ENCODE measurements at regions not wholly inside any gene's neighbourhood (a gene's known extent, or its start where the extent isn't known, plus 50 kb on each side); places are given as distances from the start of the nearest gene placed in this dataset.

DNA sequence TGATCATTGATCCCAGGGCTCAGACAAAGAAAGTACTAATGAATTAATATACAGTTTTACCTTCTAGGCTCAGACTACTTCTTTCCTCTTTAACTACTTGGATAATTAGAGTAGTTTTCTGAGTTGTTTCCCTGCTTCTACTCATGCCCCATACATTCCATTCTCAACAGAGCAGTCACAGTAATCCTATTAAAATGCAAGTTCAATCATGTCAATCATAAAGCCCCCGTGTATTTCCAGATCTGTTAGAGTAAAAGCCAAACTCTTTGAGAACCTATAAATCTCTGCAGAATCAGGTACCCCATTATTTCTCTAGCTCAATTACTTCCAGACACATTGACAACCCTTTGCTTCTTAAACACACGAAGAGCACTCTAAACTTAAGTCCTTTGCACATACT, 242.1 kb upstream of the PRMT6 start:
- DNase-seq = no peak

- no peak for DNase-seq
Measured at GRCh38 chr1:106817575-106817974, 238.9 kb upstream of the PRMT6 start.

DNA sequence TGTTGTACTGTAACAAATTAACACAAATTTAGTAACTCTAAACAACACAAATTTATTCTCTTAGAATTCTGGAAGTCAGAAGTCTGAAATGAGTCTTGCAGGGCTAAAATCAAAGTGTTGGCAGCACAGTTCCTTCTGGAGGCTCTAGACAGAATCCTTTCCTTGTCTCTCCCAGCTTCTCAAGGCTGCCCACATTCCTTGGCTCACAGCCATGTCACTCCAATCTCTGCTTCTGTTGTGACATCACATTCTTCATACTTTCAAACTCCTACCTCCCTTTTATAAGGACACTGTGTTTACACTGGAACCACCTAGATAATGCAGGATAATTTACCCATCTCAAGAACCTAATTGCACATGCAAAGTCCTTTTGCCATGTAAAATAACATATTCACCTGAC, 225.0 kb upstream of the PRMT6 start:
- DNase-seq = no peak

DNA sequence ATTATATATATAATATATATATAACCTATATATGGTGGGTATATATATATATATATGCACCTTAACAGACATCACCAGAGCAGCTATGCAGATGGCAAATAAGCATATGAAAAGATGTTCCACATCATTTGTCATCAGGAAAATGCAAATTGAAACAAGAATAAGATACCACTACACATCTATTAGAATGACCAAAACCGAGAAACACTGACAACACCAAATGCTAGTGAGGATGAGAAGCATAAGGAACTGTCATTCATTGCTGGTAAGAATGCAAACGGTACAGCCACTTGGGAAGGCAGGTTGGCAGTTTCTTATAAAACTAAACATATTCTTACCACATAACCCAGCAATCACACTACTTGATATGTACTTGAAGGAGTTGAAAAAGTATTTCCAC, 219.8 kb upstream of the PRMT6 start:
- no peak for DNase-seq

GRCh38 chr1:106843518-106843917, 213.0 kb upstream of the PRMT6 start:
- DNase-seq = no peak

DNA sequence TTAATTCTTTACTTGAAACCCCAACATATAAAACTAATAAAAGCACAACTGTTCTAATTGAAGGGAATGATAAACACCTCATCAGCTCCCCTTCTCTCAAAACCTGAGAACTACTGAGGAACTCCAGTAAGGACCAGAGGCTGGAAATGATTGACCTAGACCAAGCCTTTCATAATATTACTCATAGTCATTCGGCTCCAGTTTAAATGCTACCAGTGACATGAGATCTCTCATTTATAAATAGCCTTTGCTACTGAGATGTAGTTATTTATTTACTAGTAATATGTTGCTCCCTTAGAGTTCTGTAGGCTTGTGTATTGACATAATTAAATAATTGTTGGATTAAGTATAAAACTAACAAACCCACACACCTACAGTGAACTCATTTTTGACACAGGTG, 209.8 kb upstream of the PRMT6 start:
- DNase-seq = no peak

GRCh38 chr1:106861110-106861509, 195.4 kb upstream of the PRMT6 start:
- DNase-seq = no peak

GRCh38 chr1:106868828-106869227, 187.6 kb upstream of the PRMT6 start:
- no peak for DNase-seq

DNA sequence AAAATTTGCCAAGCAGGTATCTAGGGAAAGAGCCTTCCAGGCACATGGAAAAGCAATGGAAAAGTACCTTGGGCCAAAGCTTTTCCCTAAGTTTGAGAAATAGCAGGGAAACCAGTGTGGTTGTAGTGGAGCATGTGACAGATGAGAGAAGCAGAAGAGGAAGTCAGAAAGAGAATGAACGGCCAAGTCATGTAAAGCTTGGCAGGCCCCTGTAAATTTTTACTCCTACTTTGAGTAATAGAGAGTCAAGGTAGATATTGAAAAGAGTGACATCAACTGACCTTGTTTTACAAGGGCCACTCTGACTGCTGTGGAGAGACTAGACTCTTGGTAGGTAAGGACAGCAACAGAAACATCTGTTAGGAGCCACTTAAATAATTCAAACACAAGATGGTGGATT, 180.9 kb upstream of the PRMT6 start:
- no peak for DNase-seq

DNA sequence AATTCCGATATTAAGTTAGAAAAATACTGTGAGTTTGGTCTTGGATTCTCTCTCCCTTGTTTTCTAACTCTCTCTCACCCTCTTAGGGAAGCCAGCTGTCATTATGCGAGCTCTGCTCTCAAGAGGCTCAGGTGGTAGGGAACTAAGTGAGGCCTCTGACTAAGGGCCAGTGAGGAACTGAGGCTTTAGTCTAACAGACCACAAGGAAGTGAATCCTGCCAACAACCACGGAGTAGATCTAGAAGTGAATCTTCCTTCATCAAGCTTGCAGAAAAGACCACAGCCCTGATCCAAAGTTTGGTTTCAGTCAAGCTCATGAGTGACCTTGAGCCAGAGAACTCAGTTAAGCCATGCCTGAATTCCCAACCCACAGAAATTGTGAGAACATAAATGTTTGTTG, 180.1 kb upstream of the PRMT6 start:
- DNase-seq = no peak

- no peak for DNase-seq
Measured at GRCh38 chr1:106879538-106879937, 176.9 kb upstream of the PRMT6 start.

GRCh38 chr1:106880226-106880625, 176.2 kb upstream of the PRMT6 start:
- DNase-seq = no peak

DNA sequence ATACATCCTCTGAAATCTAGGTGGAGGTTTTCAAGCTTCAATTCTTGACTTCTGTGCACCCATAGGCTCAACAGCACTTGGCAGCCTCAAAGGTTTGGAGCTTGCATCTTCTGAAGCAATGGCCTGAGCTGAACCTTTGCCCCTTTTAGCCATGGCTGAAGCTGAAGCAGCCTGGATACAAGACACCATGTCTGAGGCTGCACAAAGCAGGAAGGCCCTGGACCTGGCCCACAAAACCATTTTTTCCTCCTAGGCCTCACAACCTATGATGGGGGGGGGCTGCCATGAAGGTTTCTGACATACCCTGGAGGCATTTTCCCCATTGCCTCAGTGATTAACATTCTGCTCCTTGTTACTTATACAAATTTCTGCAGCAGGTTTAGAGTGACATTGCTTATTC, 173.3 kb upstream of the PRMT6 start:
- no peak for DNase-seq

- no peak for DNase-seq
Measured at GRCh38 chr1:106889059-106889458, 167.4 kb upstream of the PRMT6 start.

DNA sequence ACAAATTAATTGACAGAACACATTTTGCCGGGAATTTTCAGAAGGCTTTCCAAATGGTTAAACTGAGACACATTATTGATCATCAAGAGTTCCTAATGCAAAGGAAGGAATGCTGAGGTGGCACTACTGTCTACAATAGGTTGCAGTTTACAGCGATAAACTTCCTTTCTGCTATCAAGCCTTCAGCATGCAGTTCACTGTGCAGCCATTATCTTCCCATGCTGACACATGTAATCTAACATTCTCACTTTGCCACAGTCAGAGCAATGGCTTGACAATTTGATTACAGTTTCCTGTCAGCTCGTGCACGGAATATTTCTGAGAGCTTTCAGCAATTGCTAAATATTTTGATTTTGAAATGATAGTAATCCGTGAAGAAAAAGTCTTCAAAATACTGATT, 166.9 kb upstream of the PRMT6 start:
- DNase-seq = no peak

- DNase-seq = no peak
Measured at GRCh38 chr1:106897976-106898375, 158.5 kb upstream of the PRMT6 start.

GRCh38 chr1:106899644-106900043, 156.8 kb upstream of the PRMT6 start:
- no peak for DNase-seq

GRCh38 chr1:106907795-106908194, 148.7 kb upstream of the PRMT6 start:
- no peak for DNase-seq

DNA sequence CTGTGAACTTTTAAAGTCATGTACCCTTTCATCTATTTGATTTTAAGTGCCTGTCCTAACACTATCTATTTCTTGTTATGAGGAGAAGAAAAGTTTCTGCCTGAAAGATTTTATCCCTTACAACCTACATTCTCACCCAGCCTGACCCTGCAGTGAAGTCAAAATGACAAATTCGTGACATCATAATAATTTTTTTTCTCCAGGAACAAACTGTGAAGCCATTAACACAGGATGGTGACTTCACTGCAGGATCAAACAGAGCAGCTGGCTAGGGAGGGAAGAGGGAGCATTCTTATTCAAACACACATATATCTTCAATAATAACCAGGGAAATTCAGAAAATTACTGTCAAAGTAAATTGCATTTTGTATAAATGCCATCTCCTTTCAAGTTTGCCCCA, 147.8 kb upstream of the PRMT6 start:
- DNase-seq = no peak

GRCh38 chr1:106910798-106911197, 145.7 kb upstream of the PRMT6 start:
- no peak for DNase-seq

- DNase-seq = no peak
Measured at GRCh38 chr1:106912131-106912530, 144.3 kb upstream of the PRMT6 start.

GRCh38 chr1:106921186-106921585, 135.3 kb upstream of the PRMT6 start:
- DNase-seq = no peak

GRCh38 chr1:106924360-106924759, 132.1 kb upstream of the PRMT6 start:
- no peak for DNase-seq

- DNase-seq = no peak
Measured at GRCh38 chr1:106925750-106926149, 130.7 kb upstream of the PRMT6 start.

DNA sequence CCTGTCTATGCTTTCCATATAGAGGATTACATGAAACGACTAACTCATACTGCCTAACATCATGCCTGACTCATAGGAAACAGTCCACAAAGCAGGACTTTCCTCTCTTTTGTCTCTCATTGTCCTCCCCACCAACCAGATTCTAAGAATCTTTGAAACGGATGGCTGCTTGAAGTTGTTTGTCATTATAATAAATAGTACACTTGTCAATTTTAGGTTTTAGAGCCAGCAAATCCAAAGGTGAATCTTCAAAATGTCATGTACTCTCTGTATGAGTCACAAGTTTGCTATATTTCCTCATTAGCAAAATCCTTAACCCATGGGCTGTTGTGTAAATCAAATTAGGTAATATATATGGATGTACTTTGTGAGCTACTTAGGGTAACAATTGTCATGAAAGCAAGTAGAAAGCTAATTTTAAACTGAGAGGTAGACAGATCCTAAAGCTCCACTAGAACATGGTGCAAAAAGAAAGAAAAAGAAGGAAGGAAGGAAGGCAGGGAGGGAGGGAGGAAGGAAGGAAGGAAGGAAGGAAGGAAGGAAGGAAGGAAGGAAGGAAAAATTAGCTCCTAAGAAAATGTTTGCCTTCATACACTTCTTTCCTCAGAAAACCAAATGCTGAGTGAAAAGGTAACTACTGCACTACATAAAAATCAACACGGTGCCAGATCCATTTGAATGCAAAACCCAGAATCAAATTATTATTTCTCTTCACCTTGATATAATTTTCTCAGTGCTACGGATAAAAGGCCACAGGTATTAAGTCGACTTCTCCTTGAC, 129.5 kb upstream of the PRMT6 start:
- no peak for DNase-seq

All from T-helper 1 cell (primary cell).